H9 (cell line): ENCODE measurements at regions not wholly inside any gene's neighbourhood (a gene's known extent, or its start where the extent isn't known, plus 50 kb on each side); places are given as distances from the start of the nearest gene placed in this dataset.
"Not testable (repeated sequence)": the region's sequence is repeated elsewhere in the genome, so short reads cannot be mapped to it uniquely, and the experiment has no call there.

Experiments used
- DNase-seq: peaks from one replicate; pipeline ENCODE4 v3.0.0-alpha.2; 2017
- H2AFZ ChIP-seq: one replicate; pipeline ENCODE4 v1.6.1; 2013; ENCODE audit warnings: mild to moderate bottlenecking, low read length, control low read depth, moderate library complexity
- H2AK5ac ChIP-seq: 2 replicates; pipeline ENCODE4 v1.6.1; 2013; ENCODE audit warnings: low read length, control low read depth, mixed read lengths; ENCODE audit not compliant: insufficient read length
- H2BK120ac ChIP-seq: one replicate; pipeline ENCODE4 v1.6.1; 2013; ENCODE audit warnings: low read depth, mild to moderate bottlenecking, low read length, control low read depth, inconsistent platforms; ENCODE audit not compliant: poor library complexity, severe bottlenecking
- H2BK12ac ChIP-seq: 2 replicates; pipeline ENCODE4 v1.6.1; 2013; ENCODE audit warnings: low read length, control low read depth, mixed read lengths, low read depth; ENCODE audit not compliant: insufficient read length
- H2BK15ac ChIP-seq: 2 replicates; pipeline ENCODE4 v1.6.1; 2013; ENCODE audit warnings: low read depth, low read length, control low read depth
- H2BK20ac ChIP-seq: one replicate; pipeline ENCODE4 v1.6.1; 2013; ENCODE audit warnings: low read depth, mild to moderate bottlenecking, low read length, control low read depth, inconsistent platforms; ENCODE audit not compliant: poor library complexity, severe bottlenecking
- H2BK5ac ChIP-seq: 2 replicates; pipeline ENCODE4 v1.6.1; 2013; ENCODE audit warnings: low read length, control low read depth, mixed read lengths; ENCODE audit not compliant: insufficient read length
- H3K14ac ChIP-seq: 2 replicates; pipeline ENCODE4 v1.6.1; 2013; ENCODE audit warnings: low read length, control low read depth; ENCODE audit not compliant: insufficient read depth
- H3K18ac ChIP-seq: 2 replicates; pipeline ENCODE4 v1.6.1; 2013; ENCODE audit warnings: low read depth, mild to moderate bottlenecking, mixed read lengths, low read length, control low read depth; ENCODE audit not compliant: insufficient read length
- H3K23ac ChIP-seq: 2 replicates; pipeline ENCODE4 v1.6.1; 2013; ENCODE audit warnings: low read length, control low read depth, mixed read lengths, low read depth; ENCODE audit not compliant: insufficient read length
- H3K23me2 ChIP-seq: 2 replicates; pipeline ENCODE4 v1.6.1; 2013; ENCODE audit warnings: low read depth, mild to moderate bottlenecking, mixed read lengths, low read length, control low read depth; ENCODE audit not compliant: insufficient read length, poor library complexity, severe bottlenecking
- H3K27ac ChIP-seq: 2 replicates; pipeline ENCODE4 v1.5.1; 2013; ENCODE audit warnings: low read length, control low read depth, mixed read lengths, low read depth; ENCODE audit not compliant: insufficient read length
- H3K27me3 ChIP-seq: 2 replicates; pipeline ENCODE4 v1.6.1; 2013; ENCODE audit warnings: low read length, control low read depth, inconsistent platforms; ENCODE audit not compliant: insufficient read depth
- H3K4ac ChIP-seq: 2 replicates; pipeline ENCODE4 v1.6.1; 2013; ENCODE audit warnings: low read depth, mild to moderate bottlenecking, control low read depth, inconsistent platforms, low read length, moderate library complexity
- H3K4me1 ChIP-seq: 2 replicates; pipeline ENCODE4 v1.6.1; 2013; ENCODE audit warnings: low read length, control low read depth, inconsistent platforms; ENCODE audit not compliant: insufficient read depth
- H3K4me2 ChIP-seq: 2 replicates; pipeline ENCODE4 v1.6.1; 2013; ENCODE audit warnings: low read length, control low read depth, mixed read lengths; ENCODE audit not compliant: insufficient read length, insufficient read depth
- H3K56ac ChIP-seq: 2 replicates; pipeline ENCODE4 v1.6.1; 2013; ENCODE audit warnings: low read depth, mild to moderate bottlenecking, mixed read lengths, low read length, control low read depth; ENCODE audit not compliant: insufficient read length
- H3K79me1 ChIP-seq: 2 replicates; pipeline ENCODE4 v1.6.1; 2013; ENCODE audit warnings: low read depth, mild to moderate bottlenecking, moderate library complexity, low read length, control low read depth, inconsistent platforms; ENCODE audit not compliant: insufficient read depth, poor library complexity, severe bottlenecking
- H3K79me2 ChIP-seq: 2 replicates; pipeline ENCODE4 v1.6.1; 2013; ENCODE audit warnings: low read length, control low read depth, inconsistent platforms; ENCODE audit not compliant: insufficient read depth
- H3K9ac ChIP-seq: 2 replicates; pipeline ENCODE4 v1.6.1; 2013; ENCODE audit warnings: low read length, control low read depth, mixed read lengths; ENCODE audit not compliant: insufficient read length; ENCODE audit errors: extremely low read depth
- H3K9me3 ChIP-seq: one replicate; pipeline ENCODE4 v1.6.1; 2013; ENCODE audit warnings: low read depth, low read length, inconsistent platforms; ENCODE audit not compliant: control insufficient read depth
- H3T11ph ChIP-seq: one replicate; pipeline ENCODE4 v1.6.1; 2013; ENCODE audit warnings: mild to moderate bottlenecking, low read length, control low read depth, inconsistent platforms
- H4K20me1 ChIP-seq: one replicate; pipeline ENCODE4 v1.6.1; 2013; ENCODE audit not compliant: control insufficient read depth, insufficient read length, insufficient read depth
- H4K5ac ChIP-seq: 2 replicates; pipeline ENCODE4 v1.6.1; 2013; ENCODE audit warnings: low read depth, mild to moderate bottlenecking, mixed read lengths, low read length, control low read depth; ENCODE audit not compliant: insufficient read length
- H4K8ac ChIP-seq: replicated peaks from 2 replicates; pipeline ENCODE4 v1.6.1; 2013; ENCODE audit warnings: low read length, control low read depth, mixed read lengths, low read depth; ENCODE audit not compliant: insufficient read length
- H4K91ac ChIP-seq: 2 replicates; pipeline ENCODE4 v1.6.1; 2013; ENCODE audit warnings: low read depth, mild to moderate bottlenecking, moderate library complexity, mixed read lengths, low read length, control low read depth; ENCODE audit not compliant: insufficient read length
- H3K27ac Mint-ChIP-seq, 3 experiments: 2 replicates in 2 of 3; 3 replicates in 1 of 3; pipeline ENCODE4 v1.8.0; 2020 to 2021; ENCODE audit warnings: mixed read lengths in 3 of 3, mild to moderate bottlenecking in 1 of 3, moderate library complexity in 1 of 3
- H3K27me3 Mint-ChIP-seq: 2 replicates; pipeline ENCODE4 v1.8.0; 2021; ENCODE audit warnings: low read depth, mild to moderate bottlenecking, moderate library complexity, mixed read lengths
- H3K36me3 Mint-ChIP-seq, 3 experiments: 2 replicates in 2 of 3; 3 replicates in 1 of 3; pipeline ENCODE4 v1.8.0; 2020 to 2021; ENCODE audit warnings: low read depth in 3 of 3, mixed read lengths in 3 of 3; ENCODE audit not compliant: insufficient read depth in 1 of 3
- H3K4me1 Mint-ChIP-seq, 2 experiments: 2 replicates each; pipeline ENCODE4 v1.8.0; 2020; ENCODE audit warnings: mixed read lengths in 2 of 2
- H3K4me3 Mint-ChIP-seq, 2 experiments: 2 replicates in 1 of 2; 3 replicates in 1 of 2; pipeline ENCODE4 v1.8.0; 2020 to 2021; ENCODE audit warnings: mild to moderate bottlenecking in 2 of 2, mixed read lengths in 2 of 2, moderate library complexity in 1 of 2
- H3K9me3 Mint-ChIP-seq, 2 experiments: 2 replicates in 1 of 2; 3 replicates in 1 of 2; pipeline ENCODE4 v1.8.0; 2020; ENCODE audit warnings: mild to moderate bottlenecking in 2 of 2, mixed read lengths in 2 of 2, moderate library complexity in 1 of 2
- WGBS: extraction: QIAGEN DNeasy Blood & Tissue Kit; methylation state at CpG from one replicate; pipeline ENCODE4 v1.1.7; 2013; ENCODE audit warnings: missing lambda C conversion rate, low lambda C conversion rate, mixed read lengths; ENCODE audit not compliant: insufficient read length; ENCODE audit errors: extremely low coverage; 5-methylcytosine and 5-hydroxymethylcytosine counted together
- TF ChIP-seq, protein P1 (sequence below): fragments of 200-600 bp; sonication (generic); conservative IDR thresholded peaks from 3 replicates; pipeline ENCODE4 v1.8.0; 2021; ENCODE audit warnings: antibody characterized with exemption, mild to moderate bottlenecking

DNA sequence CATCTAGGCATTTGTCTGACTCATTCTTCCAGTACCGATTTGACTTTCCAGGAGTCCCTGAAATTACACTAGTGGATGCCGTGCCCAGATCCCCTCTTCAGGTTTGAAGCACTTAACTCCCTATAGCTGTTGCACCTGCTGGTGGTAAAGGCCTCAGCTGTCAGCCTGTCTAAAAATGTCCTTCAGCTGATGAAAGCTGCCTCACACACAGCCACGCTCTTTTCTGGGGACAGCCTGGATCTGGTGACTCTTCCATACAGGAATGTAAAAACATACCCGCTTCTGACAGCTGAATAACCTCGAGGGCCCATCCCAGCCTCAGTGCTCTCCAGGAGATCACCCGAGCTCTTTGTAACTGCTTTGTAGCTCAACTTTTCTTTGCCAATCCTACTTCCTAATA, 534.1 kb upstream of the GRM7 start:
- Mint-ChIP-seq H3K36me3 (no peaks in the 10 kb centered on the region), H3K27me3 (no peaks in the 10 kb centered on the region), H3K9me3 (no peaks in the 10 kb centered on the region; a peak in 2 of 5 replicates), H3K4me3 (no peak overlapping the region), H3K4me1 (no peaks in the 10 kb centered on the region), H3K27ac (no peak overlapping the region)
- H3T11ph ChIP-seq: no peak overlapping the region
- no peaks in the 10 kb centered on the region for H3K27me3 ChIP-seq
- H4K91ac ChIP-seq: no peak overlapping the region
- H3K9ac ChIP-seq: no peak overlapping the region
- H2BK20ac ChIP-seq: no peak overlapping the region
- H2AFZ ChIP-seq: no peak overlapping the region
- no peak overlapping the region for H3K14ac ChIP-seq
- H3K9me3 ChIP-seq: no peaks in the 10 kb centered on the region
- H3K23me2 ChIP-seq: no peaks in the 10 kb centered on the region
- no peak overlapping the region for H3K4ac ChIP-seq
- TF ChIP-seq, protein P1, sequence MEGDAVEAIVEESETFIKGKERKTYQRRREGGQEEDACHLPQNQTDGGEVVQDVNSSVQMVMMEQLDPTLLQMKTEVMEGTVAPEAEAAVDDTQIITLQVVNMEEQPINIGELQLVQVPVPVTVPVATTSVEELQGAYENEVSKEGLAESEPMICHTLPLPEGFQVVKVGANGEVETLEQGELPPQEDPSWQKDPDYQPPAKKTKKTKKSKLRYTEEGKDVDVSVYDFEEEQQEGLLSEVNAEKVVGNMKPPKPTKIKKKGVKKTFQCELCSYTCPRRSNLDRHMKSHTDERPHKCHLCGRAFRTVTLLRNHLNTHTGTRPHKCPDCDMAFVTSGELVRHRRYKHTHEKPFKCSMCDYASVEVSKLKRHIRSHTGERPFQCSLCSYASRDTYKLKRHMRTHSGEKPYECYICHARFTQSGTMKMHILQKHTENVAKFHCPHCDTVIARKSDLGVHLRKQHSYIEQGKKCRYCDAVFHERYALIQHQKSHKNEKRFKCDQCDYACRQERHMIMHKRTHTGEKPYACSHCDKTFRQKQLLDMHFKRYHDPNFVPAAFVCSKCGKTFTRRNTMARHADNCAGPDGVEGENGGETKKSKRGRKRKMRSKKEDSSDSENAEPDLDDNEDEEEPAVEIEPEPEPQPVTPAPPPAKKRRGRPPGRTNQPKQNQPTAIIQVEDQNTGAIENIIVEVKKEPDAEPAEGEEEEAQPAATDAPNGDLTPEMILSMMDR: no peak
- no peak overlapping the region for H3K56ac ChIP-seq
- H2AK5ac ChIP-seq: no peak overlapping the region
- no peak overlapping the region for H4K8ac ChIP-seq
- no peak overlapping the region for H2BK15ac ChIP-seq
- no peaks in the 10 kb centered on the region for H4K20me1 ChIP-seq
- no peaks in the 10 kb centered on the region for H3K4me1 ChIP-seq
- no peak overlapping the region for H2BK5ac ChIP-seq
- H3K27ac ChIP-seq: no peak overlapping the region
- no peaks in the 10 kb centered on the region for H3K79me2 ChIP-seq
- no peak overlapping the region for H2BK120ac ChIP-seq
- no peaks in the 10 kb centered on the region for H3K79me1 ChIP-seq
- WGBS: no CpG with 5 or more reads among the region's 6 CpGs
- H4K5ac ChIP-seq: no peak overlapping the region
- H3K18ac ChIP-seq: no peak overlapping the region
- no peak for DNase-seq
- H2BK12ac ChIP-seq: no peak overlapping the region
- H3K23ac ChIP-seq: no peak overlapping the region
- no peak overlapping the region for H3K4me2 ChIP-seq

GRCh38 chr3:6340980-6341325, 520.0 kb upstream of the GRM7 start:
- not testable (repeated sequence) for H3K18ac ChIP-seq, H3K23ac ChIP-seq, H2BK20ac ChIP-seq, H3T11ph ChIP-seq, H3K4me1 ChIP-seq, H3K4ac ChIP-seq, H4K8ac ChIP-seq, H3K27me3 ChIP-seq, H2AK5ac ChIP-seq, H2BK12ac ChIP-seq, H2AFZ ChIP-seq, H4K20me1 ChIP-seq, H2BK120ac ChIP-seq, H2BK15ac ChIP-seq, H2BK5ac ChIP-seq, H3K4me2 ChIP-seq, H3K27ac ChIP-seq, H4K91ac ChIP-seq, H3K14ac ChIP-seq, DNase-seq, H3K79me2 ChIP-seq, H3K27me3 Mint-ChIP-seq, H3K9ac ChIP-seq, H3K79me1 ChIP-seq, H3K9me3 ChIP-seq, H3K23me2 ChIP-seq, H3K4me1 Mint-ChIP-seq, H3K4me3 Mint-ChIP-seq, H3K56ac ChIP-seq, H4K5ac ChIP-seq, H3K27ac Mint-ChIP-seq
- no CpG with 5 or more reads among the region's 24 CpGs for WGBS
- peaks cover 9 to 16% (median 11%) of the 10 kb centered on the region in 3 experiments; a peak in 6 of 7 replicates for H3K36me3 Mint-ChIP-seq
- peaks cover 19 to 20% of the 10 kb centered on the region in 2 experiments for H3K9me3 Mint-ChIP-seq
